H9 (cell line): ENCODE measurements at regions not wholly inside any gene's neighbourhood (a gene's known extent, or its start where the extent isn't known, plus 50 kb on each side); places are given as distances from the start of the nearest gene placed in this dataset.

Experiments used
- DNase-seq: peaks from one replicate; pipeline ENCODE4 v3.0.0-alpha.2; 2017
- H2AFZ ChIP-seq: one replicate; pipeline ENCODE4 v1.6.1; 2013; ENCODE audit warnings: mild to moderate bottlenecking, low read length, control low read depth, moderate library complexity
- H2AK5ac ChIP-seq: 2 replicates; pipeline ENCODE4 v1.6.1; 2013; ENCODE audit warnings: low read length, control low read depth, mixed read lengths; ENCODE audit not compliant: insufficient read length
- H2BK120ac ChIP-seq: one replicate; pipeline ENCODE4 v1.6.1; 2013; ENCODE audit warnings: low read depth, mild to moderate bottlenecking, low read length, control low read depth, inconsistent platforms; ENCODE audit not compliant: poor library complexity, severe bottlenecking
- H2BK12ac ChIP-seq: 2 replicates; pipeline ENCODE4 v1.6.1; 2013; ENCODE audit warnings: low read length, control low read depth, mixed read lengths, low read depth; ENCODE audit not compliant: insufficient read length
- H2BK15ac ChIP-seq: 2 replicates; pipeline ENCODE4 v1.6.1; 2013; ENCODE audit warnings: low read depth, low read length, control low read depth
- H2BK20ac ChIP-seq: one replicate; pipeline ENCODE4 v1.6.1; 2013; ENCODE audit warnings: low read depth, mild to moderate bottlenecking, low read length, control low read depth, inconsistent platforms; ENCODE audit not compliant: poor library complexity, severe bottlenecking
- H2BK5ac ChIP-seq: 2 replicates; pipeline ENCODE4 v1.6.1; 2013; ENCODE audit warnings: low read length, control low read depth, mixed read lengths; ENCODE audit not compliant: insufficient read length
- H3K14ac ChIP-seq: 2 replicates; pipeline ENCODE4 v1.6.1; 2013; ENCODE audit warnings: low read length, control low read depth; ENCODE audit not compliant: insufficient read depth
- H3K18ac ChIP-seq: 2 replicates; pipeline ENCODE4 v1.6.1; 2013; ENCODE audit warnings: low read depth, mild to moderate bottlenecking, mixed read lengths, low read length, control low read depth; ENCODE audit not compliant: insufficient read length
- H3K23ac ChIP-seq: 2 replicates; pipeline ENCODE4 v1.6.1; 2013; ENCODE audit warnings: low read length, control low read depth, mixed read lengths, low read depth; ENCODE audit not compliant: insufficient read length
- H3K23me2 ChIP-seq: 2 replicates; pipeline ENCODE4 v1.6.1; 2013; ENCODE audit warnings: low read depth, mild to moderate bottlenecking, mixed read lengths, low read length, control low read depth; ENCODE audit not compliant: insufficient read length, poor library complexity, severe bottlenecking
- H3K27ac ChIP-seq: 2 replicates; pipeline ENCODE4 v1.5.1; 2013; ENCODE audit warnings: low read length, control low read depth, mixed read lengths, low read depth; ENCODE audit not compliant: insufficient read length
- H3K27me3 ChIP-seq: 2 replicates; pipeline ENCODE4 v1.6.1; 2013; ENCODE audit warnings: low read length, control low read depth, inconsistent platforms; ENCODE audit not compliant: insufficient read depth
- H3K4ac ChIP-seq: 2 replicates; pipeline ENCODE4 v1.6.1; 2013; ENCODE audit warnings: low read depth, mild to moderate bottlenecking, control low read depth, inconsistent platforms, low read length, moderate library complexity
- H3K4me1 ChIP-seq: 2 replicates; pipeline ENCODE4 v1.6.1; 2013; ENCODE audit warnings: low read length, control low read depth, inconsistent platforms; ENCODE audit not compliant: insufficient read depth
- H3K4me2 ChIP-seq: 2 replicates; pipeline ENCODE4 v1.6.1; 2013; ENCODE audit warnings: low read length, control low read depth, mixed read lengths; ENCODE audit not compliant: insufficient read length, insufficient read depth
- H3K56ac ChIP-seq: 2 replicates; pipeline ENCODE4 v1.6.1; 2013; ENCODE audit warnings: low read depth, mild to moderate bottlenecking, mixed read lengths, low read length, control low read depth; ENCODE audit not compliant: insufficient read length
- H3K79me1 ChIP-seq: 2 replicates; pipeline ENCODE4 v1.6.1; 2013; ENCODE audit warnings: low read depth, mild to moderate bottlenecking, moderate library complexity, low read length, control low read depth, inconsistent platforms; ENCODE audit not compliant: insufficient read depth, poor library complexity, severe bottlenecking
- H3K79me2 ChIP-seq: 2 replicates; pipeline ENCODE4 v1.6.1; 2013; ENCODE audit warnings: low read length, control low read depth, inconsistent platforms; ENCODE audit not compliant: insufficient read depth
- H3K9ac ChIP-seq: 2 replicates; pipeline ENCODE4 v1.6.1; 2013; ENCODE audit warnings: low read length, control low read depth, mixed read lengths; ENCODE audit not compliant: insufficient read length; ENCODE audit errors: extremely low read depth
- H3K9me3 ChIP-seq: one replicate; pipeline ENCODE4 v1.6.1; 2013; ENCODE audit warnings: low read depth, low read length, inconsistent platforms; ENCODE audit not compliant: control insufficient read depth
- H3T11ph ChIP-seq: one replicate; pipeline ENCODE4 v1.6.1; 2013; ENCODE audit warnings: mild to moderate bottlenecking, low read length, control low read depth, inconsistent platforms
- H4K20me1 ChIP-seq: one replicate; pipeline ENCODE4 v1.6.1; 2013; ENCODE audit not compliant: control insufficient read depth, insufficient read length, insufficient read depth
- H4K5ac ChIP-seq: 2 replicates; pipeline ENCODE4 v1.6.1; 2013; ENCODE audit warnings: low read depth, mild to moderate bottlenecking, mixed read lengths, low read length, control low read depth; ENCODE audit not compliant: insufficient read length
- H4K8ac ChIP-seq: replicated peaks from 2 replicates; pipeline ENCODE4 v1.6.1; 2013; ENCODE audit warnings: low read length, control low read depth, mixed read lengths, low read depth; ENCODE audit not compliant: insufficient read length
- H4K91ac ChIP-seq: 2 replicates; pipeline ENCODE4 v1.6.1; 2013; ENCODE audit warnings: low read depth, mild to moderate bottlenecking, moderate library complexity, mixed read lengths, low read length, control low read depth; ENCODE audit not compliant: insufficient read length
- H3K27ac Mint-ChIP-seq, 3 experiments: 2 replicates in 2 of 3; 3 replicates in 1 of 3; pipeline ENCODE4 v1.8.0; 2020 to 2021; ENCODE audit warnings: mixed read lengths in 3 of 3, mild to moderate bottlenecking in 1 of 3, moderate library complexity in 1 of 3
- H3K27me3 Mint-ChIP-seq: 2 replicates; pipeline ENCODE4 v1.8.0; 2021; ENCODE audit warnings: low read depth, mild to moderate bottlenecking, moderate library complexity, mixed read lengths
- H3K36me3 Mint-ChIP-seq, 3 experiments: 2 replicates in 2 of 3; 3 replicates in 1 of 3; pipeline ENCODE4 v1.8.0; 2020 to 2021; ENCODE audit warnings: low read depth in 3 of 3, mixed read lengths in 3 of 3; ENCODE audit not compliant: insufficient read depth in 1 of 3
- H3K4me1 Mint-ChIP-seq, 2 experiments: 2 replicates each; pipeline ENCODE4 v1.8.0; 2020; ENCODE audit warnings: mixed read lengths in 2 of 2
- H3K4me3 Mint-ChIP-seq, 2 experiments: 2 replicates in 1 of 2; 3 replicates in 1 of 2; pipeline ENCODE4 v1.8.0; 2020 to 2021; ENCODE audit warnings: mild to moderate bottlenecking in 2 of 2, mixed read lengths in 2 of 2, moderate library complexity in 1 of 2
- H3K9me3 Mint-ChIP-seq, 2 experiments: 2 replicates in 1 of 2; 3 replicates in 1 of 2; pipeline ENCODE4 v1.8.0; 2020; ENCODE audit warnings: mild to moderate bottlenecking in 2 of 2, mixed read lengths in 2 of 2, moderate library complexity in 1 of 2
- CTCF ChIP-seq: fragments of 200-600 bp; sonication (generic); conservative IDR thresholded peaks from 3 replicates; pipeline ENCODE4 v1.8.0; 2021; ENCODE audit warnings: antibody characterized with exemption, mild to moderate bottlenecking
- WGBS: extraction: QIAGEN DNeasy Blood & Tissue Kit; methylation state at CpG from one replicate; pipeline ENCODE4 v1.1.7; 2013; ENCODE audit warnings: missing lambda C conversion rate, low lambda C conversion rate, mixed read lengths; ENCODE audit not compliant: insufficient read length; ENCODE audit errors: extremely low coverage; 5-methylcytosine and 5-hydroxymethylcytosine counted together

- H2AK5ac ChIP-seq = no peak overlapping the region
- no peaks in the 10 kb centered on the region for H3K79me1 ChIP-seq
- H2BK5ac ChIP-seq = no peak overlapping the region
- H3K14ac ChIP-seq = no peak overlapping the region
- no peaks in the 10 kb centered on the region for H3K23me2 ChIP-seq
- no peak overlapping the region for H4K8ac ChIP-seq
- H3K9ac ChIP-seq = no peak overlapping the region
- no peak overlapping the region for H2BK20ac ChIP-seq
- no peak overlapping the region for H2BK12ac ChIP-seq
- H3K56ac ChIP-seq = no peak overlapping the region
- H4K91ac ChIP-seq = no peak overlapping the region
- TF ChIP-seq CTCF = no peak
- no peak overlapping the region for H3K18ac ChIP-seq
- no peaks in the 10 kb centered on the region for H3K79me2 ChIP-seq
- H3K4me3 Mint-ChIP-seq = no peak overlapping the region
- no peak overlapping the region for H3K4ac ChIP-seq
- no peaks in the 10 kb centered on the region for H3K9me3 Mint-ChIP-seq
- H4K20me1 ChIP-seq = no peaks in the 10 kb centered on the region
- H3K4me2 ChIP-seq = no peak overlapping the region
- H3K27me3 Mint-ChIP-seq = no peaks in the 10 kb centered on the region
- H3T11ph ChIP-seq = no peak overlapping the region
- H2BK15ac ChIP-seq = no peak overlapping the region
- peaks cover 6% of the 10 kb centered on the region in 2 experiments; a peak in 3 of 4 replicates for H3K4me1 Mint-ChIP-seq
- no peak overlapping the region for H3K23ac ChIP-seq
- H2AFZ ChIP-seq = no peak overlapping the region
- H4K5ac ChIP-seq = no peak overlapping the region
- no peaks in the 10 kb centered on the region for H3K27me3 ChIP-seq
- no CpG with 5 or more reads among the region's 4 CpGs for WGBS
- H3K27ac Mint-ChIP-seq = no peak overlapping the region; a peak in 1 of 7 replicates
- no peak overlapping the region for H3K27ac ChIP-seq
- H3K36me3 Mint-ChIP-seq = no peaks in the 10 kb centered on the region
- DNase-seq = no peak
- H3K9me3 ChIP-seq = no peaks in the 10 kb centered on the region
- H3K4me1 ChIP-seq = no peaks in the 10 kb centered on the region
- no peak overlapping the region for H2BK120ac ChIP-seq
These were observed 536.8 kb upstream of the ANO5 start for GRCh38 chr11:21656065-21656464.
